OCI-LY3 (cell line): ENCODE measurements at regions not wholly inside any gene's neighbourhood (a gene's known extent, or its start where the extent isn't known, plus 50 kb on each side); places are given as distances from the start of the nearest gene placed in this dataset.

Experiments used
- H2AFZ ChIP-seq: fragments of 200-600, 300-600 bp; shearing (Covaris generic); 2 replicates; pipeline ENCODE4 v1.6.0; 2014; ENCODE audit warnings: antibody characterized with exemption, low read depth, low read length
- H3K27ac ChIP-seq: fragments of 200-600, 300-600 bp; sonication (generic); 2 replicates; pipeline ENCODE4 v1.5.1; 2014; ENCODE audit warnings: mild to moderate bottlenecking, low read length, moderate library complexity, mixed read lengths
- H3K27me3 ChIP-seq: fragments of 200-600, 300-600 bp; sonication (generic); 2 replicates; pipeline ENCODE4 v1.6.1; 2014; ENCODE audit warnings: low read depth, low read length, mixed read lengths
- H3K36me3 ChIP-seq: fragments of 200-600, 300-600 bp; sonication (generic); replicated peaks from 2 replicates; pipeline ENCODE3; 2014; ENCODE audit warnings: low read depth, low read length, mixed read lengths
- H3K4me1 ChIP-seq: fragments of 300-600, 200-600 bp; sonication (generic); 2 replicates; pipeline ENCODE4 v1.6.1; 2014; ENCODE audit warnings: low read length, mixed read lengths
- H3K4me2 ChIP-seq: fragments of 200-600, 300-600 bp; sonication (generic); 2 replicates; pipeline ENCODE4 v1.6.1; 2014; ENCODE audit warnings: low read length, mixed read lengths
- H3K4me3 ChIP-seq: fragments of 300-600, 200-600 bp; sonication (generic); 2 replicates; pipeline ENCODE4 v1.5.1; 2014; ENCODE audit warnings: antibody characterized with exemption, mild to moderate bottlenecking, low read length, moderate library complexity
- H3K79me2 ChIP-seq: fragments of 300-600, 200-600 bp; shearing (Covaris generic); 2 replicates; pipeline ENCODE4 v1.6.1; 2014; ENCODE audit warnings: mild to moderate bottlenecking, low read length, mixed read lengths
- H3K9ac ChIP-seq: fragments of 300-600, 200-600 bp; shearing (Covaris generic); 2 replicates; pipeline ENCODE4 v1.6.0; 2014; ENCODE audit warnings: mild to moderate bottlenecking, low read length, moderate library complexity
- H3K9me3 ChIP-seq: fragments of 200-600, 300-600 bp; shearing (Covaris generic); 2 replicates; pipeline ENCODE4 v1.6.1; 2014; ENCODE audit warnings: low read length, mixed read lengths; ENCODE audit not compliant: insufficient read depth
- H4K20me1 ChIP-seq: fragments of 200-600, 300-600 bp; sonication (generic); 2 replicates; pipeline ENCODE4 v1.6.1; 2016; ENCODE audit warnings: low read length, mixed read lengths; ENCODE audit not compliant: insufficient read depth
- CTCF ChIP-seq: fragments of 200-600, 300-600 bp; sonication (generic); IDR thresholded peaks from 2 replicates; pipeline ENCODE4 v1.5.1; 2014; ENCODE audit warnings: antibody characterized with exemption, low read length, low read depth
- EZH2phosphoT487 ChIP-seq: fragments of 200-600 bp; shearing (Covaris generic); IDR thresholded peaks from 2 replicates; pipeline ENCODE4 v1.6.1; 2018; ENCODE audit warnings: antibody characterized with exemption, mixed run types, low read depth

- H3K27ac ChIP-seq, result no peak overlapping the region
- no peak overlapping the region for H3K9ac ChIP-seq
- H3K9me3 ChIP-seq, result 0 out of 2 replicates have a peak, but pooled peaks cover 5% of the 10 kb centered on the region
- H3K27me3 ChIP-seq, result no peaks in the 10 kb centered on the region
- peaks cover 2% of the 10 kb centered on the region for H3K36me3 ChIP-seq
- no peak overlapping the region for H2AFZ ChIP-seq
- H3K4me1 ChIP-seq, result peaks cover 14% of the 10 kb centered on the region
- H3K79me2 ChIP-seq, result no peaks in the 10 kb centered on the region
- H3K4me3 ChIP-seq, result no peak overlapping the region
- no peak overlapping the region for H3K4me2 ChIP-seq
- H4K20me1 ChIP-seq, result no peaks in the 10 kb centered on the region
- TF ChIP-seq EZH2phosphoT487, result no peak
- TF ChIP-seq CTCF, result no peak
Measured at GRCh38 chr12:131422744-131423143, 288.1 kb upstream of the SFSWAP start.

GRCh38 chr12:131424270-131424669 lies 286.6 kb upstream of the SFSWAP start:
- Histone ChIP-seq H3K27ac (no peak overlapping the region), H3K9me3 (0 out of 2 replicates have a peak, but pooled peaks cover 5% of the 10 kb centered on the region), H3K4me3 (no peak overlapping the region), H3K36me3 (peaks cover 2% of the 10 kb centered on the region), H3K27me3 (no peaks in the 10 kb centered on the region), H3K4me2 (no peak overlapping the region), H3K4me1 (peaks cover under 1% of the 10 kb centered on the region; the same call in 1 of the 2 replicates), H4K20me1 (no peaks in the 10 kb centered on the region), H3K79me2 (no peaks in the 10 kb centered on the region), H2AFZ (no peak overlapping the region), H3K9ac (no peak overlapping the region)
- TF ChIP-seq EZH2phosphoT487 (no peak), CTCF (no peak)

GRCh38 chr12:131425112-131426075 lies 285.5 kb upstream of the SFSWAP start:
- no peak overlapping the region for H3K9ac ChIP-seq

More at GRCh38 chr12:131425112-131426075, 285.5 kb upstream of the SFSWAP start:
- no peaks in the 10 kb centered on the region for H3K27me3 ChIP-seq
- no peaks in the 10 kb centered on the region for H4K20me1 ChIP-seq
- TF ChIP-seq CTCF (no peak), EZH2phosphoT487 (no peak)
- peaks cover 2% of the 10 kb centered on the region for H3K36me3 ChIP-seq
- H3K4me1 ChIP-seq, result no peaks in the 10 kb centered on the region
- no peak overlapping the region for H3K27ac ChIP-seq
- 0 out of 2 replicates have a peak, but pooled peaks cover 5% of the 10 kb centered on the region for H3K9me3 ChIP-seq
- H3K79me2 ChIP-seq, result no peaks in the 10 kb centered on the region
- no peak overlapping the region for H2AFZ ChIP-seq
- no peak overlapping the region for H3K4me2 ChIP-seq
- no peak overlapping the region for H3K4me3 ChIP-seq
